Right renal pelvis (tissue), 4 donors: ENCODE measurements at regions not wholly inside any gene's neighbourhood (a gene's known extent, or its start where the extent isn't known, plus 50 kb on each side); places are given as distances from the start of the nearest gene placed in this dataset.

Experiments used
- DNase-seq, 4 donors: peaks; one replicate each; pipeline ENCODE4 v3.0.0-alpha.2; 2013; ENCODE audit warnings: low read depth in 4 of 4, low spot score in 3 of 4, missing footprints in 1 of 4

DNA sequence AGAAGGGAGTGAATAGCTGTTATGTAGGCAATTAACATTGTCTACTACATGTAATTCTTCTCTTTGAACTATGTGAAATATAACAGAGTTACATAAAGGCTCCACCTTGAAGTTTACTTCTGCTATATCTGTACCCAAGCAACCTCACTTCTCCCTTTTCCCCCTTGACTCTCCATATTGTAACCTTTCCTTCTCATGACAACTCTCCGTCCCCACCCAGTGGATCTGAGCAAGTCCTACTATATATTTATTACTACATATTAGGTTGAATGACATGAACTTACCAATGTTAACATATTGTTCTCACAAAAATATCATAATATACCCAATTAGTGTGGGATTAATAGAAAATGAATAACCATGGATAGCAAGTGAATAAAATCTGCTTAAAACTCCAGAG is 93.2 kb upstream of the ATP8A1 start:
- DNase-seq = no peak

DNA sequence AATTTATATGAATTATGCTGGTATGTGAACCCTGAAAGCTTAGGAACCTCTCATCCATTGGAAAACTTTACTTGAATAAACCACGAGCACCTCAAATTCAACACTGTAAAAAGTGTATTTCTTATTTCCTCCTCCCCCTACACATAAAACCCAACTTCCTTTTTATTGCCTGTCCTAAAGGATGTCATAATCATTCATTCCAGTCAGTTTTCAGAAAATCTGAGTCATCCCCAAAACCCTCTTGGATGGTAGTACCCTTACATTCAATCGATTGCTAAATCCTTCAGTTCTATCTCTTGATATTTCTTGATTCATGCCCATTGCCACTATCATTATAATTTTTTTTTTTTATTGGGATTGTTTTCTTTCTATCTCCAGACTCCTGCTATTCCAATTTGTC is 91.1 kb upstream of the ATP8A1 start:
- no peak for DNase-seq

DNA sequence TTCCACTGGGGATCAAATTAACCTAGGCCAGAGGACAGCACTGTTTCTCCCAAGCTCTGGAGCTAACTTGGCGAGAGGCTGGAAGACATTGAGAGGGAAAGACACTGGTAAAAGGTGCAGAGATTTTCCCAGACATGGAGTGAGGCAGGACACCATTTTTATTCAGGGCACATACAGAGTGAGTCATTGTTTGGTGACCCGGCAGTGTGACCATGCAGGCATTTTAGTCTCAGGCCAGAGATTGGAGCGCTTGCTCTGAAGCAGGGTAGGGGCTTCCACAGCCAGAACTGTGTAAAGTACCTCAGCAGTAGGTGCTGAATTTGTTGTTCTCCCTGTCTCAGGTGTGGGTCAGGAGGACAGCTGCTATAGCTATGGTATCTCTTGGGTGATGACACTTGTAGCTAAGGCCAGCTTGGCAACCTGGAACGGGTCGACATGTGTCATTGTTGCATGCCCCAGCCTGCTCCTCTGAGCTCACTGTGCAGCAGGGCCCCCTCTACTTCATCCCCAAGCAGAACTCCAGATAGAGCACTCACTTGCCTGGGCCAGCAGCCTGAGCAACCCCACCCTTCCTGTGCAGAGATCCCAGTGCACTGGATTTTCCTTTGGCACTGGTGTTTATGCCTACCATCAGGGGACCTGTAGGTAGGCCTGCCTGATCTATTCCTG is 79.8 kb upstream of the ATP8A1 start:
- DNase-seq = no peak

DNA sequence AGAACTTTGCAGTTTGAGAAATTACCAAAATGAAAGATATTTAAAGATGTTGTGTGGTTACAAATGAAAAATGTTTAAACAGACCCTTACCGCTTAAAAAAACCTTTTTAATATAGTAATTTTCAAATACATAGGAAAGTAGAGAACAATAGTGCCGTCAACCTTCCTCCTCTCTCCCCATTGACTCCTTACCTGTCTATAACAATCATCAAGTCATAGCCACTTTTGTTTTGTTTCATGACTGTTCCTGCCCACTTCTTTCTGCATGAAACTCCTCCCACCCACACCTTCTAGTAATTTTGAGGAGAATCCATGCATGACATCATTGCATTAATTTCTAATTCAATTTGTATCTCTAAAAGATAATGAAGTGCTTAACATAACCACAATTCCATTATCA is 76.5 kb upstream of the ATP8A1 start:
- no peak for DNase-seq

DNA sequence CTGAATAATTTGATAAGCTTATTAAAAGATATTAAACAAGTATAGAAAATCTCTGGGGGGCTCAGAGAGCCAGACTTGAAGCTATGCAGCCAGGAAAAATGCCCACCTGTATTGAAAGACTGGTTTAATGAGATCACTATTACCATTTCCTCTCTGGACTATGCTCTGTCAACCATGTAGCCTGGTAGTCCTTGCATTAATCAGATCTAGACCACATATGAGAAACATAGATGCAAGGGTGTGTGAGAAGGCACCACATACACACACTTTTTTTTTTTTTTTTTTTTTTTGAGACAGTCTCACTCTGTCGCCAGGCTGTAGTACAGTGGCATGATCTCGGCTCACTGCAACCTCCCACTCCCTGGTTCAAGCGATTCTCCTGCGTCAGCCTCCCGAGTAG is 75.9 kb upstream of the ATP8A1 start:
- DNase-seq = no peak

DNA sequence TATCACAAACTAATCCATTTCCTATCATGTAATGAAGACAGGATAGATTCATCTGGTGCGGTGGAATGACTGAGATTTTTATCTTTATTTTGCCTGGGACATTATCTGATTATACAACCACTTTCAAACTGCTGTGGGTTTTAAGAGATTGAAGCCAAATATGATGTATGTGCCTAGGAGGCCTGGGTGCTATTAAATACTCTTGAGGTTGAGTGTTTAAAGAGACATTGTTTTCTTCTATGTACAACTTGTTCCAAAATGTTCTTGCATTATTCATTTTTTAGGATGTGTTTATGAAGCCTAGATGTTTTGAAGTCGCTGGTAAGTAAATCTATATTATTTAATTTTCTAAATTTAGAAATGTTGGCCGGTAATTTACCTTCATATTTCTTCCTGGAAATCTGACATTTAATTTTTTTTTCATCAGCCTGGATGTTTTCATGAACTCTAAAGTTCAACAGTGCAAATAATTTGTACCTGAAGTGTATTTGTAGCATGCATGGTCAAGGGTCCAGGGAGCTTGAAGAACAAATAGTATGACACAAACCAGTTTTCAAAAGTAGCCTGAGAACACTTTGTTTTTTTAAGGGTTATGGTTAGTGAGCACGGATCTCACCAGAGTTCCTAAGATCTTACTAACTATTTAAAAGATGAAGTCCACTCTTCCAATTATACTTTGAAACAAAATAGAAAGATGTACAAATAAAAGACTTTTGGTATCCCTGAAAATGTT is 72.8 kb upstream of the ATP8A1 start:
- no peak for DNase-seq

DNA sequence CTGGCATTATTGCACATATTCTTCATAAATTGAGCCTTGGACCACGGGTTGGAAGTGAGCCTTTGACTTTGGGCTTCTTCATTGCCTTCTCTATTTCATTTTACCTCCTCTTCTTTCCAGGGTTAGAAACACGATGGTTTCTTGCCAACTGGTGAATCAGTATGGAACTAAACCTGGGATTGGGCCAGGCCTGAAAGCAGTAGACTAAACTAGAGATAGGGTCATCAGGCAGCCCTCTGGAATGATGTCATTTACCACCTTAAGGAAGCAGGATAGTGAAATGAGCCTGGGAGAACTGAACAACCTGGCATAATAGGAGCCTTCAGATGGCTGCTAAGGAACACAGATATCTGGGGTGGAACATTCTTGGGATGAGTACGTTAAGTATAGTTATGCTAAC is 67.5 kb upstream of the ATP8A1 start:
- no peak for DNase-seq

DNA sequence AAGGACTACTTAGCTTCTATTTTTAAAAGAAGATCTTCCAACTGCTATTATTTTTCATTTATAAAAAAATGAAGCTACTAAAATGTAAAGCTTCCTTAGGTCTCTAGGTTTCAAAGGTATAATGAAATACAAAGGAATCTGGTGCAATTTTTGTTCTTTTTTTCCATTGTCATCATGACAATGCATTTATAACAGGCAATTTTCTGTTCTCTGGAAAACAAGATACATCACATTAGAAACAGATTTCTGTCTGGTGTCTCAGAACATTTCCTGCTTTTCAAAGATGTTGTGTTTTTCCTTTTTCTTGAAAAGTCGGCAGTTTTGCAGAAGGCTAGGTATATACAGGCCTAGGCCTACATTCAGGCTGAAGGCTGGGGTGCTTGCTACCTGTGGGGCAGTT is 63.6 kb upstream of the ATP8A1 start:
- no peak for DNase-seq

DNA sequence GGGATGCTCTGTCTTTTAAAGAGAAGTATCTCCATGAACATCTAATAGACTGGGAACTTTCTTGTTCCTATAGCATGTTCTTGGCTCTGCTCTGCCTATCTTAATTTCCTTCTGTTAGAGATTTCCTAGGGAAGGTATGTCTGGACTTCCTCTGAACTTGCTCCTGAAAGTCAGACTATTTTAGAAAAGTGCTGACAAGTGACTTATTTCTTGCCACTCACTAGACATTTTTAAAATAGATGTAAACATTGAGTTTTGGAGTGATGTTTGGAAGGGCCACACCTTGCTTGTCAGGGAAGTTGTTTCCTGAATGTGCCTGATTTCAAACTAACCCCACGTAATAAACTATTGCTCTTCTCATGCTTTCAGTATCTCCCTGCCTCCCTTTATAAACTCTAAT is 62.4 kb upstream of the ATP8A1 start:
- DNase-seq = no peak

DNA sequence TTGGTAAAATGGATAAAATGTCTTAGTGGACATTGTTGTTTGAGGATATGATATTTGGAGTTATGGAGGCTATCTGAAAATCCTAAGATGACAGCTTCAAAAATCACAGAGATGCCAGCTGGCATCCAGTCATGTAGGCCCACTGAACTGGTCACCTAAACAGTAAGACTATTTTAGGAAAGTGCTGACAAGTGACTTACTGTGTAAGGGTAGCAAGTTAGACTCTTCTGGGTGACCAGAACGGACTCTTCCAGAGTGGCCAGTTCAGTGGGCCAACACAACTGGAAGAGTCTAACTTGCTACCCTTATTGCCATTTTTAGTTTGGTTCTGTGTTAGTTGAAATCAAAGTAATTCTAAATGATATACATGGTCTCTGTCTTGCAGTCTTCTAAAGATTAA is 61.4 kb upstream of the ATP8A1 start:
- no peak for DNase-seq

DNA sequence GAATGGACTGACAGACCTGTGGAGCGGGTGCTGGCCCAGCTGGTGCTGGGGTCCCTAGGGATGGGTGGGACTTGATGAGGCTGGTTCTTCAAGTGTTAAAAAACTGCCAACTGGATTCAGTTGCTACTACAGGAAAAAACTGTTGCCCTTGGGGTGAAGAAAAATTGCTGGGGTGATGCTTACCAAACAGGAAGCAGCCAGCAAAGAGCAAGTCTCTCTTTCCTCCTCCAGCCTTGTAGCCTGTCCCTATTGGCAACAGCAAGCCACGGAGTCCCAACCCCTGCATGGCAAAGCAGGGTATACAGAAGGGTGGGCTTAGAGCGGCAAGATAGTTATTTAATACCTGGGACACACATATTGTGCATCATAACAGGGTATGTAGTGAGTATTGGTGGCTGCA is 60.1 kb upstream of the ATP8A1 start:
- no peak for DNase-seq

DNA sequence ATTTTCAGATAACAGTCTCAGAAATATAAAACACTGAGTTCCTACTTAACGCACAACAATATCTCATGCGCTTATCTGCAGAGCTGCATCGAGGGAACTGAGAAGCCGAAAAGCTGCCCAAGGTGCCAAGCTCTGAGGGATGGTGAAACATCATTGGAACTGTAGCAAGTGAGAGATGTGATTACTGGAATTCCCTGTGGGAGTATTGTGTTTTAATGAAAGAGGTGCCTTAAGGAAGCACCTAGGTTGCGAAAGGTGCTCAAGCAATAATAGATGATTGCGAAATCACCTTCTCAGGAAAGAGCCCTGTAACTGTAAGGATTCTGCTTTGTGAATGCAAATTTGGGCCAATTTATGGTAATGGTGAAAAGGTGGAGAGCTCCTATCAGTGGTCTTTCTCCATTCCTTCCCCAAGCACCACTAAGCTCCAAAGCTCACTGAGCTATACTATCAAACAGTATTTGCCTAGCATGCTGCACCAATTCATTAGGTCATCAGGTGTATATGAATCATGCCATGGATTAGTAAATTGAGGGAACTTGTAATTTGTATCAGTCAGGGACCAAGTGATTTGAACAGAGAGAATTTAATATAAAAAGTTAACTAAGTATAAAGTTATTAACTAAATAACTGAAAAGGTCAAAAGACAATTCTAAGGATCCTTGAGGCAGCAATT is 59.0 kb upstream of the ATP8A1 start:
- DNase-seq = no peak

DNA sequence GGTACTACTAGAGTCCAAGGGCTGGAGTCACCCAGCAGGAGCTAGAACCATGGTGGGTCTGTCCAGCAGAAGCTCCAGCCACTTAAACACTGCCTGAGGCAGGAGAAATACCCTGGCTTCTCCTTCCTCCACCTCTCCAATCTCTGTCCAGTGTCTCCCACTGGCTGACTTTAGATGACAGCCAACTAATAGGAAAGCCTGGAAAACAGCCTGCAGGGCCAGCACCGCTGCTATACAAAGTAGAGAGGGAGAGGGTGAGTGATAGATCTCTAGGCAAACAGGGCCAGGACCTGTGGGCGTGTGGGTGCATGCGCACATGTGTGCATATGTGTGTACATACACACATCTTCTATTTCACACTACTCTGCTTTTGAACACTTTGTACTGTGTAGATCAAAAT is 56.5 kb upstream of the ATP8A1 start:
- DNase-seq = no peak

DNA sequence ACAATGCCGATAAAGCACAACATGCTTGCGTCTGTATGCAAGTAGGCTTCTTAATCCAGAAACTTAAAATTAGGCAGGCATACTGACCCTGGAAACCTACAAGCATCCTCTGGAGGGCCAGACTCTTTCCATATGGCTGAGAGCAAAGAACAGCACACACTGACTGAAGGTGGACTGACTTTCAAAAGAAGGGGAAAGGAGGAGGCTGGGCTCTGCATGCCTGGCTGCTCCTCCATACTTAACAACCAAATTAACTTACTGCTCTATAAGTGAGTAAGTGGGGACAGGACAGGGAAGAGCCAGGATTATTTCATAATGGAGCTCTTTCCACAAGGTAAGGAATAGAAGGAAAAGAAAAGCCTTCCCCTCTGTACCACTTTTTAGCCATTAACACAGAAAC is 55.9 kb upstream of the ATP8A1 start:
- no peak for DNase-seq

DNA sequence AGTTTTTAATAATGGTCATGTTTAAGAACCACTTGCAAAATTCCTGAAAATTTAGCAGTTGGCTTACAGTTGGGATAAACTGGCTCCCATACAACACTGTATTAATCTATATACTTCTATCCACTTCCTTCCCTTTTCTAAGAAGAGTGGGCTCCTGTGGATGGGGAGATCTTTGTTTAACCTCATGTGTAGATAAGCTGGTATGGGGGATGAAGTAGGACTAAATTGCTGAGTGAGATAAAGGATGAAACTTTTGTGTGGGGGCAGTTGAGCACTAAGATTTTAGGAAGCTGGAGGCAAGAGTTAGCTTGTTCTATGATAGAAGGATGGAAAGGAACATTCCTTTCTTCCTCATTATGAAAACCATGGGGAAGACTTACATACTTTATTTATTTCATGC is 54.6 kb upstream of the ATP8A1 start:
- DNase-seq = no peak

DNA sequence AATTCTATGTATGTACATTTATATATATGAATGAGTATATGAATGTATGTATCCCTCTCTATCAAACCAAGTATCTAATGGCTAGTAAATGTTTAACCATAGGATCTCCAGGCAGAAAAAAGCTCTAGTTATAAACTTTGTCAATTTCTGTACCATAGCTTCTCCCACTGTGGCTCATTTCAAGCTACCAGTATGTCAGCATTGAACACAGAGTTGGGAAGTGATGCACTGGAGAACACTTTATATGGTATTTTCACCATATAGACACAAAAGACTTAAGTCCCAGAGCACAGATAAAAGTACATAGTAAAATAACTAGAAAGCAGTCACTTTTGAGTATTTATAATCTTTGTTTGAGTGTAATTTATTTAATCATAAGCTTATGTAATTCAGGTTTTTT is 53.9 kb upstream of the ATP8A1 start:
- DNase-seq = no peak

DNA sequence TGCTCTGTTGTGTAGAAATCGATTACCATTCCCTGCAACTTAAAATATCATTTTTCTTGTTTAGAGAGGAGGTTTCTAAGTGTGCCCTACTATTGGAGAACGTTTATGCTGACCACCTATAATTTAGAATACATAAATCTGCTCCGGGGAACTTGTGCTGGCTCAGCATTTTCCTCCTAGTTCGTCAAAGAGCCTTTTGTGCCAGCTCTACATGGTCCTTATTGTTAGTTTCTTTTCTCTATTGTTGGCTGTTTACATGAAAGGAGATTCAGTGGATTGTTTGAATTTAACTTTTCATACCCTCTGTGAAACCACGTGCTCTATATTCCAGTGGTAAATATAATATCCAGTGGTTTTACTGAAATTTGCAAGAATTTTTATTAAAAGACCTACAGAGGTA is 53.4 kb upstream of the ATP8A1 start:
- no peak for DNase-seq

DNA sequence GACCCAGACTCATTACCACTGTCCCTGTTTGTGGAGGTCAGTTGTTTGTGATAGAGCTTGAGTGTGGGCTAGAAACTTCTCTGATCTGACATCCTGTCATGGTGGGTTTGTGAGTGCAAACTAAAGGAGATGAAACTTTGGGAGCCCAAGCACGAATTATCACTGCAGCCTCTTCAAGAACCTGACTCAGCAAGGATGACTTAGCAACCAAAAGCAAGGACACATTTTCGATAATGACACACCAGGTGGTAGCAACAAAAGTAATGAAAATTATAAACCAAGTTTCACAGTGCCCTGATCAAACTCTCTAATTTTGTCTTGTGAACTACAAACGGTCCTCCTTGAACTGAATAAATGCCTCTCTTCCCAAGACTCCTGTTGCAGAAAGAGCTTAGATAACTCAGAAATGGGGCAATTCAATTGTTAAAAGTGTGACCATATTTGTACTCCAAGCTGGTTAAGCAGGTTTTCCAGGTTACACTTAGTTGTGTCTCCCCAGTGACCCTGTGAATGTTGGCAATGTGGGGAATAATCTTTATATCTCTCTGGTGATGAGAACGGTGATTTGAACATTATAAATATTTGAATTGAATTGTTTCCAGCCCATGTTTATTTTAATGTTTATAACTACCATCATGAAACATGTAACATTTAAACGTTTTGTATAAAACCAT is 52.6 kb upstream of the ATP8A1 start:
- DNase-seq = peak in 2 of 4 donors; percentile 8 to 15

DNA sequence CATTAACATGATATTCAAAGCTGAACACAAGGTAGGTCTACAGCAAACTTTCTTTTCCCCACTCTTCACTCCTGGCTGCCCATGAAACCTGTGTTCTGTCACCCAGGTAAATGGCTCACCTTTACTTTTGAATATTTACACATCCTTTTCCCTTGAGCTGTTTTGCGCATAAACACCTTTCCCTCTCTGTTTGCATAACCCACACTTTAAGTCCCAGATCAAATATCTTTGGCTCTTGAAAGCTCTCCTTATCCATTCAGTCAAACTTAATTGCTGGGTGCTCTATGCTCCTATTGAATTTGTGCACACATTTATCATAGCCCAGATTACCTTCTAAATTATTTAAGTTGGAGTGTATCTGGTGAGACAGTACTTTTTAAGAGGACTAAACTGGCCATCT is 51.7 kb upstream of the ATP8A1 start:
- no peak for DNase-seq
